HG03354 (cell line): ENCODE measurements at regions not wholly inside any gene's neighbourhood (a gene's known extent, or its start where the extent isn't known, plus 50 kb on each side); places are given as distances from the start of the nearest gene placed in this dataset.
"Not testable (repeated sequence)": the region's sequence is repeated elsewhere in the genome, so short reads cannot be mapped to it uniquely, and the experiment has no call there.

Experiments used
- ATAC-seq: cut with Tn5 transposase; IDR thresholded peaks from one replicate; pipeline ENCODE4 v1.9.1; 2021; ENCODE audit warnings: mild to moderate bottlenecking; ENCODE audit not compliant: unreplicated experiment, poor library complexity, severe bottlenecking

DNA sequence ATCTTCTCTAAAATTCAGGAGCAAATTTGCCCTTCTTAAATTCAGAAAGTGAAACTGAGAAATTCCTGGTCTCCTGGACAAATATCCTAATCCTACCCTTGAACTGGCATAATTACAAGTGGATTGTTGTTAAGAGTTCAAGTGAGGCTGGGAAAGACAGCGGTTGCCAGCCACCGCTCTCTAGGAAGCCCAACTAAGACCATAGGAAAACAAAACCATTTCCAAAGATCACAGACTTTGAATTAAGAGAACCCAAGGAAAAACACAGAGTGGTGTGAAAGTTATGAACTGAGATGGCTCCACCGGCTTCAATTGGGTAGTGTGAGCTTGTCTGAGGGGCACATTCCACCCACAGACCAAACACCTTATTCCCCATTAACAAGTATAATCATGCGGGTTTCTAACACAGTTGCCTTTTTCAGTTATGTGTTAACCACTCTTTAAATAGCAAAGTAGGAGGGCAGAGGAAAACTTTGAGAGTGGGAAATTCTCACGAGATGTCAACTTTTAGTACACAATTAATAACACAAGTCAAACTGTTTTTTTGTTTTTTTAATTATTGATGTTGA is 1628.8 kb upstream of the SEL1L start:
- no peak for ATAC-seq

DNA sequence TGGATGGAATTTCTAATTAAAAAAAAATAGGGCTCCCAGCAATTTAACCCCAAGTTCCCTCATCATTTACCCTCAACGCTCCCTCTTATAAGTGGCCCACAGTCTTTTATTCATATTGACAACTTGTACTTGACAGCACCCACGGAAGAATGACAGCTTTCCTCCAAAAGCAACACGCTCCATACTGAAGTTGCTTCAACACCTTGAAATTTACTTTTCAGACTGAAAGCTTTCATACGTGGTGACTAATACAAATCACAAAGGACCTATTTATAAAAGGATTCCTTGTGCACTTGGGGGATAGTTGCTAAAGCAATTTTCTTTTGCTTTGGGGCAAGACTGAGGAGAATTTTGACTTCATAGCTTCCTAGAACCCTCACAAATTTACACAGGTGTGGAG is 1629.4 kb upstream of the SEL1L start:
- no peak for ATAC-seq

DNA sequence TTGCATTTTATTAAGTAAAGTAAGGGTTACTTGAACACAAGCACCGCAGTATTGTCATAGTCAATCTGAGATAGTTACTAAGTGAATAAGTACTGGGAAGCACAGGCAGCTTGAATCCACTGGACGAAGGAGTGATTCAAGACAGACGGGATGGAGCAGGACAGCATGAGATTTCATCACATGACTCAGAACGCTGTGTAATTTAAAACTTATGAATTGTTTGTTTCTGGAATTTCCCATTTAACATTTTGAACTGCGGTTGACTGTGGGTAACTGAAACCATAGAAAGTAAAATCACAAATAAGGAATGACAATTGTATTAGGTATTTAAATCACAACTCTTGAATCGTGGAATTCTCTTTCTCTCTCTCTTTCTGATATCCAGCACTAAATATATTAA is 1630.4 kb upstream of the SEL1L start:
- no peak for ATAC-seq

DNA sequence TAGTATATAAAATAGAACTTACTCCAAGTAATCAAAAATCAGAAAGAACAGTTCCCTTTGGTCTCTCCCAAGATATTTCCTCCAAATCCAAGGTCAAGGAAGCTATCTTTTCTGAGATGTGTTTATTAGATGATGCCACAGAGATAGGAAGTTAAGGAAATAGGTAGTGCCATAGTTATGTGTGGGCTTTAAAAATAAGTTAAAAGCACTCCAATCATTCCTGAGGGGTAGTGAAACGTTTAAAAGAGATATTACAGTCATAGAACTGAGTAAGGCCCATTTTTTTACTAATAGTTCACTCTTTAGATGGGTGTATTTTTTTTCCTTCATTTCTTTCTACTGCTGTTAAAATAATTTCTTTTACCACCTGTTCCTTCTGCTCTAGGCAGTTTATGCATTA is 1630.9 kb upstream of the SEL1L start:
- ATAC-seq: no peak

- ATAC-seq: no peak
Observed at GRCh38 chr14:83170165-83170564, 1636.5 kb upstream of the SEL1L start.

DNA sequence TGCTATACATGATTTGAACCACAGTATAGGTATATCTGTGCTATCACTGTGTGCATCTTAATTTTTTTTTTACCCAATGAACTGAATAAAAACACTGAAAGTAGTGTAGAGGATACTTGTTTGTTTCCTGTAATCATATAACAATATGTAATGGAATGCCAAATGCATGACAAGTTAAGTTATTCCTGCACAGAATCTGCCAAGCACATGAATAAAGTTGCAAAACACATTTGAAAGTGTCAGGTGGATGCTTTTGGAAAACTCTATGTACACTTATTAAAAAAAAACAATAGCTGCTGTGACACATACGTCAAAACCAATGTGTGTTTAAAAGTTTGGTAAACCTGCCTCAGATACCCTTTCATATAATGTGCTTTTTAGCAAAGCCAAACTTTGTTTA is 1638.1 kb upstream of the SEL1L start:
- ATAC-seq: no peak

- no peak for ATAC-seq
Observed at GRCh38 chr14:83172363-83172762, 1638.7 kb upstream of the SEL1L start.

DNA sequence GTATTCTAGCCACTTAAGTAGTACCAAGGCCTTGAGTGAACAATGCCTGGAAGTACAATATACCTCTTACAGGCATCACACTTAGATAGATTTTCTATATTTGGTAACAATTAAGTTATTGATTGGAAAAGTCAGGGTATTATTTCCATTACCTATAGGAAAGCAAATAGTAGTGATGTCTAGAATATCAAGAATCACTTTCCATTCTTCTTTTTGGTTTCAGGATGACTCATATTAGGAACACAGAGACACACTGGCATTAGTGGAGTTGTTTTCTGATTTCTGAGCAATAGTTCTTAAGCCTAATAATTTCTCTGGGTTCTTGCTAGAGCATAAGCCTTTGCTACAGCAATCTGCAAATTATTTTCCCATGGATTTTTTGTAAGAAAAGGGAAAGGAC is 1640.0 kb upstream of the SEL1L start:
- ATAC-seq: no peak

GRCh38 chr14:83184531-83184930 is 1650.9 kb upstream of the SEL1L start:
- ATAC-seq: no peak

- ATAC-seq: not testable (repeated sequence)
Observed at GRCh38 chr14:83188311-83188710, 1654.7 kb upstream of the SEL1L start.

DNA sequence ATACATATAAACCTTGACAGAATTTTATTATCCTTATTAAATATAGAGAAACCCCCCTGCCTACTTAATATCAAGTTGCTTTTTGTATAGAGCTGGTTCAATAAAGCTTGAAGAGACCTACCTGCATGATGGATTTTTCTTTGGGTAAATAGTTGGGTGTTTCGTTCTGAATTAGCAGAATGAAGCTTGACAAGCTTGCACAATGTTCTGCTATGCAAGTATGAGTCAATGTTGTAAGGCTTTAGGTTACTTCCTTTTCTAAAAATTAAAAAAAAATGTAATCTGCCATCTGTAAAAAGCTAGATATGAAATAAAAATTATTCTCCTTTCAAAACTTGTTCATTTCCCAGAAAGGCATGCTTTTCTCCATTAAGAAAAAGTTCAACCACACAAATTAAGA is 1662.6 kb upstream of the SEL1L start:
- ATAC-seq: no peak

DNA sequence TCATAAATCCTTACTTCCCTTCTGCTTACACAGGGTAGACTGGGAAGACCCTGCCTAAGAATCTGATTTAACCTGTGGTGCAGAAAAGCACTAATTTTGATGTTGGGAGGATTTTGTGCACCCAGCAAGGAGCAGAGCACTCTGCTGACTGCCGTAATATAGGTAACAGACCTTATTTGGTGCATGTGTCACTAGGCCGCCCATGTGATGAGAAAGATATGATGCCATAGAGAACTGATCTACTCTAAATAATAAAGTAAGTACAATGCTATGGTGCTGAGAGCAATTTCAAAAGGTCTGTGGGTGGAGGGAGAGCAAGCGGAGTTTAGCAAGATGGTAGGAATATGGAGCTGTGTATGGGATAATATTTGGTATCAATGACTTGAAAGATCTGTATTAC is 1663.6 kb upstream of the SEL1L start:
- ATAC-seq: no peak

GRCh38 chr14:83207550-83207949 is 1673.9 kb upstream of the SEL1L start:
- ATAC-seq: no peak

DNA sequence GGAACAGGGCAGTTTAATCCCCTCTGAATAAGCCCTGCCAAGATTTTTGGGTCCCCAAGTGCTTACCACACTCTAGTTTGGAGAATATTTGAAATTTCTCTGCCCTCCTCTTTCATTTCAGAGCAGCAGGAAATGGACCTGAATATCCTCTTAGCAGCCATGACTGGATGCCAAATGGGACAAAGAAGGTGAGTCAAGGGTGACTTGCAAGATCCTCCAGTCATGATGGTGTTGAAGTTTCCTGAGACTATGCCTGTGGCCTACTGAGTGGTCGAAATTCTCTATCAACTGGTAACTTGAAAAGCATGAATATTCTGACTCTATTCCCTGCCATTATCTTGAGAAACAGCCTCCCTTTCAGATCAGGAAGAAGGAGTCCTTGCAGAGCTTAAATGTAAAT is 1674.7 kb upstream of the SEL1L start:
- ATAC-seq: no peak

DNA sequence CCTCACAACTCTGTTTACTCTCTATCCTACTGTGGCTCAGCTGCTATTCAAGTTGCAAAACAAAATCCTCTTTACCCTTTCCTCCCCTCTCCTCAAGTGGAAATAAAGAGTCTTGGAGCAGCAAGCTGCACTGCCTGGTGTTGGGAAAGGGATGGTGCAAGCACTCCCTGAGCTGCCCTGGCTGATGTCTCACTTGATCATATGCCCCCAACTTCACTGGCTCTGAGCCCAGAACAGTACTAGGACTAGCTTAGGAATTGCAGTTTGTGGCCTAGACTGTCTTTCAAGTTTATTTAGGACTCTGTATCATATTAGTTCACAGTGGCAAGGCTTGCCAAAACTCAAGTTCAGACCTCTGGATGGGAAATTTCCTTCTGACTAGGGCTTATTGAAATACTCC is 1683.8 kb upstream of the SEL1L start:
- no peak for ATAC-seq

- ATAC-seq: no peak
Observed at GRCh38 chr14:83247924-83248639, 1714.4 kb upstream of the SEL1L start.

DNA sequence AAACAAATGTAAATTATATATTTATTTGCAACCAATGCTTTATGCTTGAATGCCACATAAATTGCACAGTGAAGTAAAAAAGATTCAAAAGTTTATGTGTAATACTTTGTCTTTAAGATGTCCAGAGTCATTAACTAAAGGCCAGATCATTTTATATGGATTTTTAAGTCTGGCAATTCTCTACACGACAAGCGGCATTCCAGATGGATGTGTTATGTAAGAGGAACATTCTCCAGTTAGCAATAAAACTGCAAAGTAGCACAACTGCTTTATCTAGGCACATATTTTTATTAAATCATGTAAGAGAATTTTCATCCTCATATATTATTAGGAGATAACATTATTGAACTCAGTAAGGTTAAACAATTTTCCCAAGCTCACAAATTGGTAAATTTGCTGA is 1717.7 kb upstream of the SEL1L start:
- ATAC-seq: no peak

- no peak for ATAC-seq
Observed at GRCh38 chr14:83253870-83254269, 1720.2 kb upstream of the SEL1L start.

GRCh38 chr14:83255015-83255726 is 1721.5 kb upstream of the SEL1L start:
- peak; percentile 86 for ATAC-seq

DNA sequence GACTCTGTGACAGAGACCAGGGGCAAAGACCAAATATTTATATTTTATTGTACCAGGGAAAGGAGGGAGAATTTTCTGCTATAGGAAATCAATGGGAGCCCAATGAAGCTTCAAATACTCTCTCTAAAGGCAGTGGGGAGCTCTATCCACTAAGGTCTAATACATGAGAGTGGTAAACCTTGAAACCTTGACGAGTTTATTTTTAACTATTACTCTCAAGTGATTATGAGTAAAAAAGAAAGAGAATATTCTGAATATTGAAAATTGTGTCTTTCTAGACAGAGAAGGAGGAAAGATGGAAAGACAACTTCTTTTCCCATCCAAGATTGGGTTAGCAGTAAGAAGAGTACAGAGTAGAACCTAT is 1722.1 kb upstream of the SEL1L start:
- peak; percentile 60 for ATAC-seq
